ENCODE measurements at regions not wholly inside any gene's neighbourhood (a gene's known extent, or its start where the extent isn't known, plus 50 kb on each side); places are given as distances from the start of the nearest gene placed in this dataset.

- 2% methylated on average over 4 of the region's 4 CpGs for WGBS (ENCODE audit: insufficient coverage, low coverage, missing lambda C conversion rate)
- in situ Hi-C loops (cut with MboI), result no loop called here
- H3K36me3 ChIP-seq (ENCODE audit: control insufficient read depth, insufficient read depth, low read length), result no peaks in the 10 kb centered on the region
- H3K9me3 ChIP-seq (replicated peaks; ENCODE audit: control insufficient read depth, insufficient read depth, low read depth, low read length), result no peaks in the 10 kb centered on the region
- no peak overlapping the region for H3K27ac ChIP-seq (ENCODE audit: extremely low read depth, low read depth, low read length)
- no peaks in the 10 kb centered on the region; a peak in 1 of 5 replicates for H3K4me1 ChIP-seq (replicated peaks in 1 of 2; ENCODE audit: control insufficient read depth in 2 of 2, insufficient read depth in 2 of 2, low read length in 2 of 2)
- DNase-seq (ENCODE audit: extremely low read depth in 1 of 4, low spot score in 3 of 4) (no peak), ATAC-seq (no peak), FAIRE-seq (no peak)
- no peak overlapping the region for H3K4me3 ChIP-seq
- H4K20me1 ChIP-seq (replicated peaks; ENCODE audit: control insufficient read depth, insufficient read depth, low read length), result peaks cover 4% of the 10 kb centered on the region; the same call in 1 of the 2 replicates
- intact Hi-C loops (cut with micrococcal nuclease), result no loop called here
- H3K4me2 ChIP-seq (ENCODE audit: insufficient read depth, low read length), result no peak overlapping the region
- H2AFZ ChIP-seq (ENCODE audit: low read depth, low read length), result no peak overlapping the region
- H3K9ac ChIP-seq (ENCODE audit: insufficient read depth in 1 of 2, low read depth in 2 of 2, low read length in 2 of 2), result no peak overlapping the region
- peaks cover 23 to 60% of the 10 kb centered on the region in 2 experiments for H3K27me3 ChIP-seq (ENCODE audit: control insufficient read depth in 2 of 2, insufficient read depth in 2 of 2, low read length in 2 of 2)
- H3K9me1 ChIP-seq (ENCODE audit: control insufficient read depth, insufficient read depth, low read length), result no peaks in the 10 kb centered on the region
- ChIA-PET CTCF (ENCODE audit: low intra/inter-chr PET ratio) (no interaction called here), POLR2A (no interaction called here)
- H3K79me2 ChIP-seq (ENCODE audit: control insufficient read depth, insufficient read depth, low read length), result no peaks in the 10 kb centered on the region
- TF ChIP-seq ZNF175 (CRISPR knock-in tag; IDR thresholded peaks at IDR 0.05; ENCODE audit: low read depth), result no peak
- no peak for TF ChIP-seq SP2 (IDR thresholded peaks at IDR 0.05; ENCODE audit: extremely low read depth, low read depth, low read length, poor library complexity, severe bottlenecking)
- no peak for TF ChIP-seq HDAC2 (IDR thresholded peaks at IDR 0.05)
- no peak for TF ChIP-seq CREB1 (IDR thresholded peaks at IDR 0.05)
- no peak for TF ChIP-seq CREB1 (CRISPR knock-in tag; IDR thresholded peaks at IDR 0.05)
- TF ChIP-seq NONO (IDR thresholded peaks at IDR 0.05; ENCODE audit: low read depth in 2 of 2, low read length in 1 of 2), result no peak
- TF ChIP-seq PHB (CRISPR knock-in tag; IDR thresholded peaks at IDR 0.05), result no peak
- no peak for TF ChIP-seq RB1 (IDR thresholded peaks at IDR 0.05; ENCODE audit: low read depth)
- TF ChIP-seq HNRNPUL1 (IDR thresholded peaks at IDR 0.05; ENCODE audit: low read length), result no peak
- no peak for TF ChIP-seq BCLAF1 (IDR thresholded peaks at IDR 0.05; ENCODE audit: borderline replicate concordance in 1 of 2, control insufficient read depth in 1 of 2, low read depth in 2 of 2, low read length in 1 of 2)
- no peak for TF ChIP-seq HMGN3 (IDR thresholded peaks at IDR 0.05; ENCODE audit: borderline replicate concordance, extremely low read depth, insufficient read length, low read depth, low read length)
- TF ChIP-seq ZNF263 (CRISPR knock-in tag; IDR thresholded peaks at IDR 0.05; ENCODE audit: borderline replicate concordance), result no peak
- TF ChIP-seq THAP7 (CRISPR knock-in tag; IDR thresholded peaks at IDR 0.05), result no peak
- no peak for TF ChIP-seq SPI1 (IDR thresholded peaks at IDR 0.05; ENCODE audit: borderline replicate concordance, low read depth, low read length)
- TF ChIP-seq CTCF (IDR thresholded peaks at IDR 0.05 in 2 of 3, conservative IDR thresholded peaks at IDR 0.05 in 1 of 3; ENCODE audit: insufficient read depth in 2 of 3, low read depth in 1 of 3, low read length in 3 of 3), result no peak
- no peak for TF ChIP-seq PKNOX1 (IDR thresholded peaks at IDR 0.05)
- no peak for TF ChIP-seq SETDB1 (IDR thresholded peaks at IDR 0.05; ENCODE audit: low read length)
- BruUV-seq (replicated peaks), result no TSS peak
Measured at GRCh38 chr20:51087266-51087665, 64.4 kb upstream of the KCNG1 start.

Data from K562 (cell line).